ENCODE measurements at regions not wholly inside any gene's neighbourhood (a gene's known extent, or its start where the extent isn't known, plus 50 kb on each side); places are given as distances from the start of the nearest gene placed in this dataset.

DNA sequence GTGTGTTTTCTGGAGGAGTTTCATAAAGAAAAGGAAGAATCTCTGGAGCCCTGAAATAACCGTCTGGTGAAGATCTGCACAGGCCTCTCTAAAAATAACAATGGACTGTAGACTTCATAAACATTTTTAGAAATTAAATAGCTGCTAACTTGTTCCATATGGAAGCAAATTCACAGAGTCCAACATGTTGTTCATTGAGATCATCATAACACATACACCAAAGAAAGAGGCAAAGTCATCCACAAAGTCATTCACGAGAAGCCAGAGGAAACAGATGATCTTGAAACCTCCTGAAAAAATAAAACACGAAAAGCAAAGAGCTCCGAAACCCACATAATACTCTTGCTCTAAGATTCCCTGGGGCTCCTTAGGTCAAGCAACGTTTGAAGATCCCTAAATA, 347.8 kb downstream of the EFNA5 start:
- no peak for TF ChIP-seq CTCF (IDR thresholded peaks at IDR 0.05)
- no peak for TF ChIP-seq EZH2 (IDR thresholded peaks at IDR 0.05; ENCODE audit: borderline replicate concordance, insufficient read depth, low read depth, low read length, poor library complexity, severe bottlenecking)
